Liver (tissue), 8 donors: ENCODE measurements at regions not wholly inside any gene's neighbourhood (a gene's known extent, or its start where the extent isn't known, plus 50 kb on each side); places are given as distances from the start of the nearest gene placed in this dataset.

ENCODE experiments used
- DNase-seq: peaks from one replicate; pipeline ENCODE4 v3.0.0-alpha.2; 2017; ENCODE audit warnings: low spot score
- H3K27ac ChIP-seq, 2 donors: one replicate each; pipeline ENCODE4 v1.7.0; 2013; ENCODE audit warnings: inconsistent platforms in 2 of 2, low read length in 2 of 2, control low read depth in 1 of 2, low read depth in 1 of 2, mild to moderate bottlenecking in 1 of 2
- H3K27me3 ChIP-seq, 4 donors: one replicate each; pipeline versions ENCODE4 v1.6.1 to v1.7.0; 2013; ENCODE audit warnings: low read length in 3 of 4, inconsistent platforms in 1 of 4, mild to moderate bottlenecking in 1 of 4, moderate library complexity in 1 of 4; ENCODE audit not compliant: control insufficient read depth in 4 of 4, insufficient read depth in 4 of 4
- H3K36me3 ChIP-seq, 4 donors: one replicate each; pipeline versions ENCODE4 v1.6.1 to v1.7.0; 2013; ENCODE audit warnings: low read length in 3 of 4, mild to moderate bottlenecking in 3 of 4, low read depth in 1 of 4, moderate library complexity in 1 of 4; ENCODE audit not compliant: control insufficient read depth in 4 of 4, insufficient read depth in 3 of 4
- H3K4me1 ChIP-seq, 4 donors: one replicate each; pipeline versions ENCODE4 v1.6.1 to v1.7.0; 2013; ENCODE audit warnings: low read length in 3 of 4, mild to moderate bottlenecking in 3 of 4, moderate library complexity in 1 of 4; ENCODE audit not compliant: control insufficient read depth in 4 of 4, insufficient read depth in 4 of 4
- H3K4me3 ChIP-seq, 3 donors: one replicate each; pipeline versions ENCODE4 v1.6.1 to v1.7.0; 2013; ENCODE audit warnings: low read length in 3 of 3, control low read depth in 1 of 3, low read depth in 1 of 3, mild to moderate bottlenecking in 1 of 3
- H3K9ac ChIP-seq, 2 donors: one replicate each; pipeline ENCODE4 v1.7.0; 2013; ENCODE audit warnings: low read length in 2 of 2, mild to moderate bottlenecking in 2 of 2, moderate library complexity in 2 of 2, control low read depth in 1 of 2, low read depth in 1 of 2
- H3K9me3 ChIP-seq, 4 donors: one replicate each; pipeline versions ENCODE4 v1.6.1 to v1.7.0; 2013; ENCODE audit warnings: low read length in 3 of 4; ENCODE audit not compliant: control insufficient read depth in 4 of 4
- ATF3 ChIP-seq: IDR thresholded peaks from 2 replicates; pipeline ENCODE4 v1.6.1; 2016; ENCODE audit warnings: antibody characterized with exemption
- EGR1 ChIP-seq, 2 donors: IDR thresholded peaks; 2 replicates each; pipeline ENCODE4 v1.6.1; 2016 to 2018; ENCODE audit warnings: antibody characterized with exemption in 2 of 2, low read depth in 2 of 2
- FOXA1 ChIP-seq: IDR thresholded peaks from 2 replicates; pipeline ENCODE4 v1.6.1; 2016; ENCODE audit warnings: antibody characterized with exemption
- FOXA2 ChIP-seq: IDR thresholded peaks from 2 replicates; pipeline ENCODE4 v1.6.1; 2016; ENCODE audit warnings: antibody characterized with exemption
- GABPA ChIP-seq, 2 donors: IDR thresholded peaks in 1 of 2; conservative IDR thresholded peaks in 1 of 2; 2 replicates each; pipeline ENCODE4 v1.6.1; 2016; ENCODE audit warnings: antibody characterized with exemption in 2 of 2, mild to moderate bottlenecking in 1 of 2, moderate library complexity in 1 of 2
- HNF4A ChIP-seq, 2 donors: conservative IDR thresholded peaks; 2 replicates each; pipeline ENCODE4 v1.6.1; 2016; ENCODE audit warnings: antibody characterized with exemption in 2 of 2, mild to moderate bottlenecking in 2 of 2
- HNF4G ChIP-seq: IDR thresholded peaks from 2 replicates; pipeline ENCODE4 v1.6.1; 2016; ENCODE audit warnings: antibody characterized with exemption
- JUND ChIP-seq, 2 donors: IDR thresholded peaks; 2 replicates each; pipeline ENCODE4 v1.6.1; 2016; ENCODE audit warnings: antibody characterized with exemption in 2 of 2
- MAX ChIP-seq: IDR thresholded peaks from 2 replicates; pipeline ENCODE4 v1.6.1; 2016; ENCODE audit warnings: antibody characterized with exemption
- NR2F2 ChIP-seq: IDR thresholded peaks from 2 replicates; pipeline ENCODE4 v1.6.1; 2016; ENCODE audit warnings: antibody characterized with exemption
- RAD21 ChIP-seq, 2 donors: IDR thresholded peaks; 2 replicates each; pipeline ENCODE4 v1.6.1; 2016; ENCODE audit warnings: antibody characterized with exemption in 2 of 2, mild to moderate bottlenecking in 2 of 2
- RXRA ChIP-seq, 2 donors: IDR thresholded peaks; 2 replicates each; pipeline ENCODE4 v1.6.1; 2017 to 2018; ENCODE audit warnings: antibody characterized with exemption in 2 of 2, mild to moderate bottlenecking in 1 of 2
- SP1 ChIP-seq: IDR thresholded peaks from 2 replicates; pipeline ENCODE4 v1.6.1; 2018; ENCODE audit warnings: antibody characterized with exemption, mild to moderate bottlenecking
- TAF1 ChIP-seq: conservative IDR thresholded peaks from 2 replicates; pipeline ENCODE4 v1.6.1; 2016; ENCODE audit warnings: antibody characterized with exemption, mild to moderate bottlenecking
- YY1 ChIP-seq: IDR thresholded peaks from 2 replicates; pipeline ENCODE4 v1.6.1; 2016; ENCODE audit warnings: antibody characterized with exemption, mild to moderate bottlenecking
- ZBTB33 ChIP-seq: IDR thresholded peaks from 2 replicates; pipeline ENCODE4 v1.6.1; 2016; ENCODE audit warnings: antibody characterized with exemption
- WGBS: extraction: QIAGEN DNeasy Blood & Tissue Kit; methylation state at CpG from one replicate; pipeline ENCODE4 v1.1.7; 2013; 5-methylcytosine and 5-hydroxymethylcytosine counted together
- TF ChIP-seq, protein P1 (sequence below): IDR thresholded peaks from 2 replicates; pipeline ENCODE4 v1.6.1; 2016; ENCODE audit warnings: antibody characterized with exemption, mild to moderate bottlenecking
- TF ChIP-seq, protein P2 (sequence below): fragments of 150-350 bp; IDR thresholded peaks from 2 replicates; pipeline ENCODE4 v1.5.1; 2017; ENCODE audit warnings: improper control_type of control experiment, low read depth, low read length; ENCODE audit not compliant: missing input control
- donor health status: healthy.
- donor health status: healthy.
- donor health status: healthy.
- donor health status: healthy.
- donor health status: healthy.

DNA sequence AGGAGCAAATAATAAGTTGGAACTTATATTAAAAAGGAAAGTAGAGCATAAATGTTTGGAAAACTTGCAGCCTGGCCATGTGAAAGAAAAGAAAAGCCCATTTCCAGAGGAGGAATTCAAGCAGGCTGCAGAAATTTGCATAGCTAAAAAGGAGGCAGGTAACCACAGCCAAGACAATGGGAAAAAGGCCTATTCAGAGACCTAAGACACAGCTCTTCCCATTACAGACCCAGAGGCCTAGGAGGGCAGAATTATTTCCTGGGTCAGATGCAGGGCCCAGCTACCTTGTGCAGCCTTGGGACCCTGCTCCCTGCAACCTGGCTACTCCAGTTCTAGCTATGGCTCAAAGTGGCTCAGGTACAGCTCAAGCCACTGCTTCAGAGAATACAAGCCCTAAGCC, 234.6 kb upstream of the BCHE start:
- no peak overlapping the region for H3K27ac ChIP-seq
- no peaks in the 10 kb centered on the region for H3K9me3 ChIP-seq
- TF ChIP-seq, protein P1, sequence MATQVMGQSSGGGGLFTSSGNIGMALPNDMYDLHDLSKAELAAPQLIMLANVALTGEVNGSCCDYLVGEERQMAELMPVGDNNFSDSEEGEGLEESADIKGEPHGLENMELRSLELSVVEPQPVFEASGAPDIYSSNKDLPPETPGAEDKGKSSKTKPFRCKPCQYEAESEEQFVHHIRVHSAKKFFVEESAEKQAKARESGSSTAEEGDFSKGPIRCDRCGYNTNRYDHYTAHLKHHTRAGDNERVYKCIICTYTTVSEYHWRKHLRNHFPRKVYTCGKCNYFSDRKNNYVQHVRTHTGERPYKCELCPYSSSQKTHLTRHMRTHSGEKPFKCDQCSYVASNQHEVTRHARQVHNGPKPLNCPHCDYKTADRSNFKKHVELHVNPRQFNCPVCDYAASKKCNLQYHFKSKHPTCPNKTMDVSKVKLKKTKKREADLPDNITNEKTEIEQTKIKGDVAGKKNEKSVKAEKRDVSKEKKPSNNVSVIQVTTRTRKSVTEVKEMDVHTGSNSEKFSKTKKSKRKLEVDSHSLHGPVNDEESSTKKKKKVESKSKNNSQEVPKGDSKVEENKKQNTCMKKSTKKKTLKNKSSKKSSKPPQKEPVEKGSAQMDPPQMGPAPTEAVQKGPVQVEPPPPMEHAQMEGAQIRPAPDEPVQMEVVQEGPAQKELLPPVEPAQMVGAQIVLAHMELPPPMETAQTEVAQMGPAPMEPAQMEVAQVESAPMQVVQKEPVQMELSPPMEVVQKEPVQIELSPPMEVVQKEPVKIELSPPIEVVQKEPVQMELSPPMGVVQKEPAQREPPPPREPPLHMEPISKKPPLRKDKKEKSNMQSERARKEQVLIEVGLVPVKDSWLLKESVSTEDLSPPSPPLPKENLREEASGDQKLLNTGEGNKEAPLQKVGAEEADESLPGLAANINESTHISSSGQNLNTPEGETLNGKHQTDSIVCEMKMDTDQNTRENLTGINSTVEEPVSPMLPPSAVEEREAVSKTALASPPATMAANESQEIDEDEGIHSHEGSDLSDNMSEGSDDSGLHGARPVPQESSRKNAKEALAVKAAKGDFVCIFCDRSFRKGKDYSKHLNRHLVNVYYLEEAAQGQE: no peak
- no peak for TF ChIP-seq HNF4A (conservative IDR thresholded peaks at IDR 0.05)
- no peak overlapping the region for H3K4me3 ChIP-seq
- no peaks in the 10 kb centered on the region for H3K4me1 ChIP-seq
- no peaks in the 10 kb centered on the region for H3K36me3 ChIP-seq
- H3K27me3 ChIP-seq: no peaks in the 10 kb centered on the region
- no peak overlapping the region for H3K9ac ChIP-seq
- DNase-seq: no peak

DNA sequence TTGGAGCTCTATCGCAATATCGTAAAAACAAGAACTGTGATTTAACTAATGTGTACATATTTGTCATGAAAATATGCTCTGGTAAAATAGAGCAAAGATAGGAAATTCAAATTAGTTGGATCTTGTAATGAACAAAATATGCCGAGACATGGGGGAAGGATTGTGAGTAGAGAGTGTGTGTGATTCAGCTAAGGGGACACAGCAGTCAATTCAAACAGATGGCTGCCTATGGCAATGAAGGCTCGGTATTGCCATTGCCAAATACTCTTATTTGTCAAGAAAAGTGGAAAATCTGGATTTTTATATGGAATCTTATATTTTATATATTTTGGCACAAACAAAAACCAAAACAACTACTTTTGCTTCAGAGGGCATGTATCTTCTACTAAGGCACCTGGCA, 227.3 kb upstream of the BCHE start:
- no peak for TF ChIP-seq ATF3
- TF ChIP-seq NR2F2: no peak
- TF ChIP-seq TAF1: no peak
- no peak for TF ChIP-seq EGR1 (IDR thresholded peaks at IDR 0.05; ENCODE audit: low read depth in 2 of 2)
- no peak for TF ChIP-seq HNF4G
- no peak for TF ChIP-seq RAD21 (IDR thresholded peaks at IDR 0.05)
- TF ChIP-seq ZBTB33: no peak
- WGBS: 84% methylated on average over 4 of the region's 4 CpGs
- Histone ChIP-seq H3K9ac (no peak overlapping the region), H3K27ac (no peak overlapping the region), H3K4me3 (no peak overlapping the region), H3K9me3 (no peaks in the 10 kb centered on the region), H3K36me3 (no peaks in the 10 kb centered on the region), H3K27me3 (no peaks in the 10 kb centered on the region), H3K4me1 (no peaks in the 10 kb centered on the region)
- DNase-seq: no peak

DNA sequence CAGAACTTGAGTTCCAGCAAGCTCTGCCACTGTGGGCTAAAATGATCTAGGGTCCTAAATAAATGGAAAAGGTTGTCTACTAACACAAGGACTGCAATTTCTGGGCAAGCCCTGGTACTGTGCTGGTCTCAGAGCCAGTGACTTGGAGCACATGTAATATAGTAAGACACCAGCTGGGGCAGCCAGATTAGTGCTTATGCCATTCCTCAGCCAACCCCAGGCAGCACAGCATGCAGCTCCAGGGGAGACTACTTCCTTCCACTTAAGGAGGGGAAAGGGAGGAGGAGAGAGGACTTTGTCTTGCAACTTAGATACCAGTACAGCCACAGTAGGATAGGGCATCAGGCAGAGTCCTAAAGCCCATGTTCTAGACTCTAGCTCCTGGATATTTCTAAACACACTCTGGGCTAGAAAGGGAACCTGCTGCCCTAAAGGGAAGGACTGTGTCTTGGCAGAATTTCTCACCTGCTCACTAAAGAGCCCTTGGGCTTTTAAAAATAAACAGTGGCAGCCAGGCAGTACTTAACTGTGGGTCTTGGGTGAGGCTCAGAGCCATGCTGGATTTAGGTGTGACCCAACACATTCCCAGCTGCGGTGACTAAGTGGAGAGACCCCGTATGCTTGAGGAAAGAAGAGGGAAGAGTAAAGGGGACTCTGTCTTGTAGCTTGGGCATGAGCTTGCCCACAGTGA, 223.7 kb upstream of the BCHE start:
- Histone ChIP-seq H3K36me3 (no peaks in the 10 kb centered on the region), H3K4me1 (no peaks in the 10 kb centered on the region), H3K9me3 (no peaks in the 10 kb centered on the region), H3K27me3 (no peaks in the 10 kb centered on the region), H3K4me3 (no peak overlapping the region), H3K27ac (no peak overlapping the region), H3K9ac (no peak overlapping the region)
- DNase-seq: no peak
- 84% methylated on average over 2 of the region's 2 CpGs for WGBS
- TF ChIP-seq RAD21 (IDR thresholded peaks at IDR 0.05): no peak
- TF ChIP-seq NR2F2: no peak
- TF ChIP-seq SP1: no peak
- no peak for TF ChIP-seq MAX
- TF ChIP-seq HNF4G: no peak
- no peak for TF ChIP-seq YY1
- TF ChIP-seq GABPA (IDR thresholded peaks at IDR 0.05 in 1 of 2, conservative IDR thresholded peaks at IDR 0.05 in 1 of 2): no peak
- TF ChIP-seq FOXA2: no peak
- TF ChIP-seq RXRA (IDR thresholded peaks at IDR 0.05): no peak
- TF ChIP-seq ATF3: no peak
- TF ChIP-seq JUND (IDR thresholded peaks at IDR 0.05): no peak
- TF ChIP-seq FOXA1: no peak
- TF ChIP-seq, protein P2, sequence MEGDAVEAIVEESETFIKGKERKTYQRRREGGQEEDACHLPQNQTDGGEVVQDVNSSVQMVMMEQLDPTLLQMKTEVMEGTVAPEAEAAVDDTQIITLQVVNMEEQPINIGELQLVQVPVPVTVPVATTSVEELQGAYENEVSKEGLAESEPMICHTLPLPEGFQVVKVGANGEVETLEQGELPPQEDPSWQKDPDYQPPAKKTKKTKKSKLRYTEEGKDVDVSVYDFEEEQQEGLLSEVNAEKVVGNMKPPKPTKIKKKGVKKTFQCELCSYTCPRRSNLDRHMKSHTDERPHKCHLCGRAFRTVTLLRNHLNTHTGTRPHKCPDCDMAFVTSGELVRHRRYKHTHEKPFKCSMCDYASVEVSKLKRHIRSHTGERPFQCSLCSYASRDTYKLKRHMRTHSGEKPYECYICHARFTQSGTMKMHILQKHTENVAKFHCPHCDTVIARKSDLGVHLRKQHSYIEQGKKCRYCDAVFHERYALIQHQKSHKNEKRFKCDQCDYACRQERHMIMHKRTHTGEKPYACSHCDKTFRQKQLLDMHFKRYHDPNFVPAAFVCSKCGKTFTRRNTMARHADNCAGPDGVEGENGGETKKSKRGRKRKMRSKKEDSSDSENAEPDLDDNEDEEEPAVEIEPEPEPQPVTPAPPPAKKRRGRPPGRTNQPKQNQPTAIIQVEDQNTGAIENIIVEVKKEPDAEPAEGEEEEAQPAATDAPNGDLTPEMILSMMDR: no peak
